Heart left ventricle (tissue), 13 donors: ENCODE measurements at regions not wholly inside any gene's neighbourhood (a gene's known extent, or its start where the extent isn't known, plus 50 kb on each side); places are given as distances from the start of the nearest gene placed in this dataset.
"Not testable (repeated sequence)": the region's sequence is repeated elsewhere in the genome, so short reads cannot be mapped to it uniquely, and the experiment has no call there.

ENCODE experiments used
- CTCF ChIP-seq, 12 donors: fragments of 200-600 bp; sonication (generic) in 4 of 12; IDR thresholded peaks; one replicate each; pipeline versions ENCODE4 v1.5.0 to v1.8.0; 2018 to 2022; ENCODE audit warnings: antibody characterized with exemption in 12 of 12, mild to moderate bottlenecking in 5 of 12
- POLR2A ChIP-seq, 2 donors: fragments of 450-650 bp; IDR thresholded peaks; one replicate each; pipeline ENCODE4 v1.6.1; 2017; ENCODE audit warnings: antibody characterized with exemption in 2 of 2, mild to moderate bottlenecking in 2 of 2, moderate library complexity in 2 of 2
- donor health status: ischemic (EF 13 %, LVEDD 7.1; RV severe dilation, severe dysfunction).
- donor health status: DM: no; HTN: yes; CAD: no.
- donor health status: DM: no; HTN: no; CAD: no.
- donor health status: ischemic (EF 25% LVEDD 6.9; RV normal size, moderate dysfunction).
- donor health status: ischemic (EF 25% LVEDD 5.7; RV mildly dilated, moderate dysfunction).
- donor health status: ischemic (EF 35%, LVEDD 5.7; RV mildly dilated, moderate dysfunction).
- donor health status: nonischemic (EF 11% LVEDD 7.7; RV severe dilation, severe dysfunction).
- donor health status: DM: yes; HTN: yes; CAD: no.
- donor health status: PGD.
- donor health status: ischemic (EF 29% LVEDD 5.4; RV normal size, mild dysfunction).
- donor health status: nonischemic (EF 23%, LVEDD 6.1; RV moderate dilation, normal function).

- not testable (repeated sequence) for TF ChIP-seq POLR2A, CTCF (IDR thresholded peaks at IDR 0.05)
Observed at GRCh38 chr21:9365815-9366214, 1155.6 kb upstream of the TPTE start.
